ENCODE measurements at regions not wholly inside any gene's neighbourhood (a gene's known extent, or its start where the extent isn't known, plus 50 kb on each side); places are given as distances from the start of the nearest gene placed in this dataset.

- TF ChIP-seq, protein P1, sequence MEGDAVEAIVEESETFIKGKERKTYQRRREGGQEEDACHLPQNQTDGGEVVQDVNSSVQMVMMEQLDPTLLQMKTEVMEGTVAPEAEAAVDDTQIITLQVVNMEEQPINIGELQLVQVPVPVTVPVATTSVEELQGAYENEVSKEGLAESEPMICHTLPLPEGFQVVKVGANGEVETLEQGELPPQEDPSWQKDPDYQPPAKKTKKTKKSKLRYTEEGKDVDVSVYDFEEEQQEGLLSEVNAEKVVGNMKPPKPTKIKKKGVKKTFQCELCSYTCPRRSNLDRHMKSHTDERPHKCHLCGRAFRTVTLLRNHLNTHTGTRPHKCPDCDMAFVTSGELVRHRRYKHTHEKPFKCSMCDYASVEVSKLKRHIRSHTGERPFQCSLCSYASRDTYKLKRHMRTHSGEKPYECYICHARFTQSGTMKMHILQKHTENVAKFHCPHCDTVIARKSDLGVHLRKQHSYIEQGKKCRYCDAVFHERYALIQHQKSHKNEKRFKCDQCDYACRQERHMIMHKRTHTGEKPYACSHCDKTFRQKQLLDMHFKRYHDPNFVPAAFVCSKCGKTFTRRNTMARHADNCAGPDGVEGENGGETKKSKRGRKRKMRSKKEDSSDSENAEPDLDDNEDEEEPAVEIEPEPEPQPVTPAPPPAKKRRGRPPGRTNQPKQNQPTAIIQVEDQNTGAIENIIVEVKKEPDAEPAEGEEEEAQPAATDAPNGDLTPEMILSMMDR (IDR thresholded peaks at IDR 0.05), result no peak
- TF ChIP-seq POLR2AphosphoS5 (IDR thresholded peaks at IDR 0.05) (no peak), EP300 (IDR thresholded peaks at IDR 0.05) (no peak)
Measured at GRCh38 chr2:41026613-41027012, 574.7 kb upstream of the SLC8A1 start.
